NAMALWA (cell line): ENCODE measurements at regions not wholly inside any gene's neighbourhood (a gene's known extent, or its start where the extent isn't known, plus 50 kb on each side); places are given as distances from the start of the nearest gene placed in this dataset.
"Not testable (repeated sequence)": the region's sequence is repeated elsewhere in the genome, so short reads cannot be mapped to it uniquely, and the experiment has no call there.

Source experiments
- DNase-seq: peaks from one replicate; pipeline ENCODE4 v3.0.0-alpha.2; 2015; ENCODE audit warnings: low spot score

DNA sequence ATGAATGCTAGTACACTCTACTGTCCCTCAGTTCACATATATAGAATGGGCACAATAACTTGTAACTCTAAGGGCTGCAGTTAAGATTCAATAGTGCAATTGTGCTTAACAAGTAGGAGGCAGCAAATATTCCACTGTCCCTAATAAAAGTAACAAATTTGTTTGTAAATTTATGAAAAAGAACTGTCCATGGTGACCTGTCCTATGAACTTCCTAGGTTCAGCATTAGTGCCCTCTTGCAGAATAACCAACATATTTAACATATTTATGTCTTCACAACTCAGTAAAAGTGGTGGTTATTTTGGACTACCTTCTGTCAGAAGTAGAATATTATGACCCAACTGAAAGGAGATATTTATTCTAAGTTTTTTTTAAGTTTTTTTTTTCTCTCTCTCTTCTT is 327.8 kb downstream of the CENPW start:
- no peak for DNase-seq

DNA sequence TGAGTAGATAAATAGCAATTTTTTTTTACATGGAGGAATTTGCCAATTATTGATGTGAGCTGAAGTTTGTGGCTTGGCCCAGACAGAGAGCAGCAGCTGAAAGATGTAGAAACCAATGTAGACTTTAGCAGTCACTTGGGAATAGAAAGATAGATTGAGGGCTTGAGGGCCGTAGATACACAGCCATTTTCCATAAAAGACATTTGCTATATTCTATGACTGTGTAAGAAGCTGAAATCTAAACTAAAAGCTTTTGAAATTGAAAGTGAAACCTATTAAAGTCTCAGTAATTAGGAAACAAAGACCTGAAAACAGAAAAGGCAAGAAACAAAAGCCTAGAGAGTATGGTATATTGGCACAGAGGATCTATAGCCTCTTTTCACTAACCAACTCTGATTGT is 332.7 kb downstream of the CENPW start:
- DNase-seq, result no peak

DNA sequence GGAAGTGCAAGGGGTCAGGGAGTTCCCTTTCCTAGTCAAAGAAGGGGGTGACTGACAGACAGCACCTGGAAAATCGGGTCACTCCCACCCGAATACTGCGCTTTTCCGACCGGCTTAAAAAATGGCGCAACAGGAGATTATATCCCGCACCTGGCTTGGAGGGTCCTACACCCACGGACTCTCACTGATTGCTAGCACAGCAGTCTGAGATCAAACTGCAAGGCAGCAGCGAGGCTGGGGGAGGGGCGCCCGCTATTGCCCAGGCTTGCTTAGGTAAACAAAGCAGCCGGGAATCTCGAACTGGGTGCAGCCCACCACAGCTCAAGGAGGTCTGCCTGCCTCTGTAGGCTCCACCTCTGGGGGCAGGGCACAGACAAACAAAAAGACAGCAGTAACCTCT is 333.8 kb downstream of the CENPW start:
- DNase-seq, result not testable (repeated sequence)

DNA sequence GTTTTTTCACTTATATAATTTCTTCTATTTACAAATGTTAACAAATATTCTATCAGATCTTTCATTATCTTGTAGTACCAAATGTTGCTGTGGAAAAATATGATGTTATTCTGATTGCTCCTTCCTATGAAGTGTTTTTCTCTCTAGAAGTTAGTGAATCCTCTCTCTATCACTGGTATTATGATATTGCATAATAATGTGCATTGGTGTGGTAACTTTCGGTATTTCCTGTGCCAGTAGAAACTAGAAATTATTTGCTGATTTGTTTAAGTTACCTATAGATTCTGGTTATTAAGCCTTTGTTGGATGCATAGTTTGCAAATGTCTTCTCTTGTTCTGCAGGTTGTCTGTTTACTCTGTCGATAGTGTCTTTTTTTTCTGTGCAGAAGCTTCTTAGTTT is 342.5 kb downstream of the CENPW start:
- DNase-seq, result no peak

DNA sequence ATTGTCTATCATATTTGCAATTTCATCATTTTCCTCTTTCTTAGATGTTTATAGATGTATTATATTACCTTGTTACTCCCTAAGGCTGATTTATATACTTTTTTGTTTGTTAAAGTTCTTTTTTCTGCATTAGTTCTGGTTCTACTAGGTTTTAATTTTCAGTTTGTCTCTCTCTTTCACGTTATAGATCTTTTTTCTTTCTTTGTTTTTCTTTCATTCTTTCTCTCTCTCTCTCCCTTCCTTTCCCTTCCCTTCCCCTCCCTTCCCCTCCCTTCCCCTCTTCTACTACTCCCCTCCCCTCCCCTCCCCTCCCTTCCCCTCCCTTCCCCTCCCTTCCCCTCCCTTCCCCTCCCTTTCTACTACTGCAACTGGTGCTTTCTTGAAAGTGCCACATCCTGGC is 345.3 kb downstream of the CENPW start:
- no peak for DNase-seq

DNA sequence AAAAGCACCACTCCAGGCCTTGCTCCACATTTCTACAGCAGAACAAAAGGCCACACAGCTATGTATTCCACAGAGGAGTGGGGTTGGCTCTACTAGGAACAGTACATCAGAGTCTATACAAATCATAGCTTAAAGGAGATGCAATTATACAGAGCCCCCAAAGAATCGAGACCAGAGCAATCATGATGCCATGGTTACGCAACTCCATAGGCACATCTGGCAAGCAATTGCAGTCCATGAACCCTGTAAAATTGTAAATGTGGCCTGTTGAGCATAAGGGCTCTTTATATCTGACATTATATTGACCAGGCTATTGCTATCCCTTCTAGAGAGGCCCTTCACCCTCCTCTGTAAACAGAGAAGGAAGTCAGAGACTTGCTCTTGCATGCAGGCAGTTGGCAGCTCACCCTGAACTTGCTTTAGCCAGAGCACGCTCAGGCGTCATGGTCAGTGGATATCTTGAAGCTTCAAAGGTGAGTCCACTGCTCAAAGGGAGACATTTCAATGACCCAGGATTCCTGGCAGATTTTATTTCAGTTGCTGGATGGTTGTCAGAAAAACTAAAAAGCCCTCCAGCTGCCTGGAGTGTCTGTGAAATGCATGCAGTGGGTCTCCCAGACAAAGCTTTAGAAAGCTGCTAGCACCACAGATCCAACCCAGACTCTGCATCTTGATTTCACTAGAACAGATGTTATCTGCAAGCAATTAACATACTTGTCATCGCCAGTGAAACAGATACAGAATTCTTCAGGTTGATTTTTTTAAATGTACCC is 357.2 kb downstream of the CENPW start:
- no peak for DNase-seq

DNA sequence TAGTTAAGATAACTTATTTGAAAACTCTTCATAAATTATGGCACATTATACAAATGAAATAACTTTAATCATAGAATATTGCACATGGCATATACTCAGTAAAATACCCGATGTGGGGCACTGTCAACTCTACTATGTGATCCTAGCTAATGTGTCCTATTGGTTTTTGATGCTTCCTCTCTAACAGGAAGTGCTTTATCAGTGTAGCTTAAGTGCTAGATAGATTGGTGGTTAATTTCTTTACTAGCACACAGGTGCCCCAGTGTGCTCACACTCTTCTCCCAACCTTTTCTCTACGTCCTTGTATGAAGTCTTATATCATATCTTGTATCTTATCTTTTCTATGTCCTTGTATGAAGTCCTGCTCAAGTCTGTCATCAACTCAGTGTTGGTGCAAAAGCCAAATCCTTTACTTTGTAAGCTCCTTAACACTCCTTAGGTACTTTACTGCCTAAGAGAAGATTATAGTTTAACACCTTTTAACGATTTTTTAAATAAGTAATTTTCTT is 358.9 kb downstream of the CENPW start:
- DNase-seq, result no peak

DNA sequence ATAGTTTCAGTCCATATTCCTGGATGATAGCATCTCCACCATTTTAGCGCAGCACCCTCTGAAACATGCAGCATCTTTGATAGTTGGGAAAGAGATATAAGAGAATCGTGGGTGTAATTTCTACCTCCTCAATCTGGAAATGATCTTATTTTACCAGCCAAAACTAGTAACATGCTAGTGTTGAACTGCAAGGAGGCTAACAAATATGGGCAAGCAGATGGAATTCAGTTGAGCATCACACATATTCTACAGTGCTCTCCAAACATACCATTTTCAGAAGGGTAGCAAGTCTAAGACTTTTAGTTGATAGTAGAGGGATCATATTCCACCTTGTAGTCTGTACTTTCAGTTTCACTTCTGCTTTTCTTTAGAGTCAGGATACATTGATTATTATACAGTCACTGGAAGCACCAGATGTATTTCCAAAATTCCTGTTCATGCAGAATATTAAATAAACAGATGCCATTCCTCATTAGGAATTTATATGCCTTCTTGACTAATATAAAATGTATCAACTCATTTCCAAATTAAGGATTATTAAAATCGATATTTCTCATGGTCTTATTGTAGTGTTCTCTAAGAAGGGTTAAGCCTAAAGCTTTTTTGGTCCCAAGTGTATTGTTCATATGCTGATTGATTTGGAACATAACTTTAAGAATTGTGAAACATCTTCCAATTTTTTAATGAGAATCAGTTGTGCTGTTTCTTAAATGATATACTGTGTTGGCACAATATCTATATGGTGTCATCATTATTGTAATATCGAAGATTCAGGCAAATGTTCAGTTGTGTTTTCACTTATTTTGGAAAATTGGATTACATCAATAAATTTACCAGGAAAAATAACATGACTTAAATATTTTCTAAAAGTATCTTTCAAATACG is 362.0 kb downstream of the CENPW start:
- peak; percentile 24 for DNase-seq

DNA sequence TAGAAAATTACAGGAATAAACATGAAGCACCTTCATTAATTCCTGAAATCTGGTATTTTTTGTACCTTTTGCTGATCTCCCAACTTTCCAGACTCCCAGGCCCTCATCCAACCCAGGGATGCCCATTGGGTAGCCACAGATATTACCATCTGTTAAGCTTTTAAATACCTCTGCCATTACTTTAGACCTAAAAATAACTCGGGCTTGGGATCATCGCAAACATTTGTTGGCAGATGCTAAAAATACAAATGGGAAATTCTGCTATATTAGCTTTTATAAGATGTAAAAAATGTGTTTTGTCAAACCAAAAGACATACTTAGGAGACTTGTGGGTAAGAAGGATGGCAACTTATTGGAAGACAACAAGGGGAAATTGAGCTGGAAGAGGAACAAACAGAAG is 376.1 kb downstream of the CENPW start:
- DNase-seq, result no peak

DNA sequence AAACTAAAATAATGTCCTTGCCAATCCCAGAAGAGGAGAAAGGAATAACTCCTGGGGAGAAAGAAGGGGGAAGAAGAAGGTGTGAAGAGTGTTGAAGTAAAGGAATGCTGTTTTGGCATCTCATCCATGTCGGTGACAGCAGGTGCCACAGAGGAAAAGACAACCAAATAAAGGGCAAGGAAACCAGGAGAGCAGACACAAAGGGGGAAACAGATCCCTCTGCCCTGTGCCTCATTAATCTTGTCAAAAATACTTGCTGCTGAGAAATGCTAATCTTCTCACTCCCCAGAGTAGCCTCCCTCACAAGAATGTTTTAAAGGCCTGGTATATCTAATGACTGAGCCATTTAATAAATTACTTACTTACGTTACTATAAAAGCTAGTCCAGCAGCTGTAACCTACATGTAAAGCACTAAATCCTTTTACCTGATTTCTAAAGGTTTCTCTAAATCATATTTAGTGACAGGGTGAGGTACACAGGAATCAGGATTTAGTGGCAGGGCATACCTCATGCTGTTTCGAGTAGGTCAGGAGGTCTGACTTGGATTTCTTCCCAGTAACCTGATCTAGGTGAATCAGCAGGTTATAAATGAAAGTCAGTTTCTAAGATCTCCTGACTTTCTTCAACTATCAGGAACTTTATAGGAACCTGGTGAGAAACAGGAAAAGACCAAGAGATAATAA is 377.1 kb downstream of the CENPW start:
- DNase-seq, result no peak

DNA sequence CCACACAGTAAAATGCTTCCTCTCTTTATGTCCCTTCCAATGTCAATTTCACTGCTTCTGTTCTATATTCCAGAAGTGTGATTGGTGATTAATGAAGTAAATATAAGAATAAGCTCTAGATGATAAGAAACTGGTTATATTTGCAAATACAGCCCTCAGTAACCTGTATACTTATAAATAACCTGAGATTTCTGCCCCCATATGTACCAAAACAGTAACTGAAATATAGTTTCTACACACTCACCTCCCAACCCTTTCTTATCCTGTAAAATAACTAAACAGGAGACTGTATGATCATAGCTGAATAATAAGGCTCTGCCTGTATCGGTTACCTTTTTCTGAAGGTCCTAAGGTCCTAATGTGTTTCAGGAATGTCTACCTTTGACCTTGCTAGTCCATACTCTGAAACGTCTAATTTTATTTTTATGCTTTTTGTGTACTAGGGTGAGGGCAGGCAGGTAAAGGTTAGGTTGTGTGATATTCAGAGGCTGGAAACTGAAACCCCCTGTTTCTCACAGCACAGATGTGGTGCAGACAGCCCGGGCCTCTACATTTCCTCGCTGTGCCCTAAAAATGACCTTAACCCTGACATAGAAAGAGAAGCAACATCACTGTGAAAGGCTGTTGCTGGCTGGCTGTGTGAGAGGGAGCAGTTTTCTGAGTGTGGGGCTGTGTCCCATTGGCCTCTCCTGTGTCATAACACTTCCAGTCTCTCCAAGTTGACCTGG is 378.8 kb downstream of the CENPW start:
- no peak for DNase-seq

DNA sequence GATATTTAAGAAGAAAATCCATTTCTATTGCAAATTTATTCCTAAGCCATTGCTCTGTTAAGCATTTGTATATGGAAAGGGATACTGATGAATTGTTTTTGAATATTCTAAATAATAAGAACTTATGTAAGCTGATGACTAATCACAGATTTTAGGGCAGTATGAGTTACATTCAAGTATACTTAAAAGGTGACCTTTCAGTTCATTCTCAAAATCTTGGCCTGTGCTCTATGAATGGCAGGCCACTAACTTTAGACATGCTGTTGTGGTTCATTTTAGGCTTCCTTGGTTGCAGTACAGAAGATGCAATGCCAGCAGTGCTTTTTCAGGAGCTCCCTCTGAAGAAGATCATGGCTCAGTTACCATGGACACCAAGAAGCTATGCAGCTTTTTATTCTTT is 380.4 kb downstream of the CENPW start:
- DNase-seq, result no peak

DNA sequence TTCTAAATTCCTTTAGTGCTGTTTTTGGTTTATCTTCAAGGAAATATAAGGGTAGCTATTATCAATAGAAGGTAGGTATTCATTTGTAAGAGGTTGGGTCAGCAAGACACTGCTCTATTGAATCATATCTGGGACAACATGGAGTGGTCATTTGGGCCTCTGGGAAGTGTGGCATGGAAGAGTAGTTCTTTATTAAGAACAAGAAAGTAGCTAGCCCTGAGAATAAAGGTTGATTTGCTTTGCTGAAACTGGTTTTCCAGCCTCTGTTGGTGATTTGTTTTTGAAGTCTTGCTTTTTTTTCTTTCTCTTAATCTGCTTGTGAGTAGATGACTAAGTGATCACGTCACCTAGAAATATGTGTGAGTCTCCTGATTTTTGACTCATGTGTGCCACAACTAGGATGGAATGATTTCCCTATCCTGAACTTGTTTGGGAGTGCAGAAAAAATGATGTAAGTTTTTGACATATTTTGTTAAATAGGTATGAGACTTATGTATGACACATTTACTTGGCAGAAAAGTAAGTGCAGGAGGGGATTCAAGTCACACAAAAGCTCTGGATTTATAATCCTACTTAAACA is 381.8 kb downstream of the CENPW start:
- DNase-seq, result no peak

DNA sequence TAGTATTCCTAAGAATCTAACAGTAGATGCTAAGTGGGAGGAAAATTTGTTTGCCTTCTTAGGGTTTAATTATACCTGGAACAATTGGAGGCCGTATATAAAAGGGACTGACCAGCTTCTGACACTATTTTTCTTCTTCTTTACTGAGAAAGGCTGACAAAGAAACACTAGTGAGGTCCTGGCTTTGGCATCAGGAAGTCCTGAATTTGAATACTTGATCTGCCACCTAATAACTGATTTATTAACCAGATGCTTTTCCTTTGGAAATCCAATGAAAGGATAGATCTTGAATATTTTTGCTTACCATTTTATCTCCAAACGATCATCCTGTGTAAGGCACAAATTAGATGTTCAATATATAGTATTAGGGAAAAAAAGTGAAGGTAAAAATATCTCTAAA is 382.5 kb downstream of the CENPW start:
- DNase-seq, result no peak

DNA sequence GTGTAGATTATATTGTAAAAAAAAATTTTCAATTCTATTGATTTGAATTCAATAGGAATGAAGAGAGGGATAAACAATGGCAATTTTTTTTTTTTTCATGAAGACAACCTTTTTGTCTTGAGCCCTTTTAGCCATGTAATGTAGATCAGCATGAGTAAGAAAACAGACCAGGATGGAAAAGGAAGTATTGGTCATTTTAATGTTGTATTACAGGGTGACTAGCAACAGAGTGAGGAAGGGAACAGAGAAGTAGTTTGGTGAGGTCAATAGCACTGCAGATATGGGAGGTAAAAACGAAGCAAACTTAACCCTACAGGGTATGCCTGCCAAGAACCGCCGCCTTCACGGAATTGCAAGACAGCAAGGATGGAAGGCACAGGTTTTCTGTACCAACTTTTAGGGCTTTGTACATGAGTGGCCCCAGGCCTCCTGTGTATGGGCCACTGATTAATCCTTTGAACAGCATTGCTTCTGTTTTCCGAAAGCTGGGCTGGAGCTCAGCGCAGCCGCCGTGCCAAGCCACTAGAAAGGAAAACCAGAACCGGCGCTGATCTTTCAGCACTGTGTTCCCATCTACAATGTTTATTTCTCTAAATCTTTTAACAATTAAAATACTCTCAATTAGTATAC is 383.7 kb downstream of the CENPW start:
- no peak for DNase-seq

DNA sequence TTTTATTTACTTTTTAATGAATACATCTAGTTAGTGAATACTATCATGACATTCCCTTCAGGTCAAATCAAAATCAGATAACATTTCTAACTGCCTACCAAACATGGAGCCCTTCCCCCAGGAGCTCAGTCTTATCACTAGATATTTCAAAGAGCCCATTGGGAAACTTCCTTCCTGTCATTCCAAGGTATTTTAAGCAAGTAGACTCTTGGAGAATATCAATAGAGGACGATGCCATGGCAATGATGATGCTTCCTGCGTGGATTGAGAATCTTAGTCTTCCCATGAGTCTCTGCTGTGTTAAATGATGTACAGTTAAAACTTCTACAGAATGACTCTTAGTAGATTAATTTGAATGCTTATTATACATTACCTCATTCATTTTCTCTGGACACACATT is 384.9 kb downstream of the CENPW start:
- DNase-seq, result no peak

DNA sequence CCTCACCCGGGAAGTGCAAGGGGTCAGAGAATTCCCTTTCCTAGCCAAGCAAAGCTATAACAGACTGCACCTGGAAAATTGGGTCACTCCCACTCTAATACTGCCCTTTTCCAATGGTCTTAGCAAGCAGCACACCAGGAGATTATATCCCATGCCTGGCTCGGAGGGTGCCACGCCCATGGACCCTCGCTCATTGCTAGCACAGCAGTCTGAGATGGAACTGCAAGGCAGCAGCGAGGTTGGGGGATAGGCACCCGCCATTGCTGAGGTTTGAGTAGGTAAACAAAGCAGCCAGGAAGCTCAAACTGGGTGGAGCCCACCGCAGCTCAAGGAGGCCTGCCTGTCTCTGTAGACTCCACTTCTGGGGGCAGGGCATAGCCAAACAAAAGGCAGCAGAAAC is 386.5 kb downstream of the CENPW start:
- DNase-seq, result not testable (repeated sequence)

DNA sequence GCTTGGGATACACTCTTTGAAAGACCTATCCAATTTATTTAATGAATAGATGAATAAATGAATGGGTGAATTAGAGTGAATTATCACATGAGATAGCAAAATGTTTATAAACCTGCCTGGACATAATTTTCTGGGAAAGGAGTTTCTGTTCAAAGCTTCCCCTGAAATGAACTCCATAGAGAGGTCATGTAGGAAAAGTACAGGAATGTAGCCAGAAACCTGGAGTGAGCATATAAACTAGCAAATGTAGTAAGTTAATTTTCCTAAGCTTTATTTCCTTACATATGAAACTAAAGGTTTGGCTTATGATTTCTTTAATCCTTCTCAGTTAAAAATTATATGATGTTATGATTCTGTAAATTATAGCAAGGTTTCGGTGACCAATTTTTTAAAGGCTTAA is 380.3 kb upstream of the RSPO3 start:
- no peak for DNase-seq

DNA sequence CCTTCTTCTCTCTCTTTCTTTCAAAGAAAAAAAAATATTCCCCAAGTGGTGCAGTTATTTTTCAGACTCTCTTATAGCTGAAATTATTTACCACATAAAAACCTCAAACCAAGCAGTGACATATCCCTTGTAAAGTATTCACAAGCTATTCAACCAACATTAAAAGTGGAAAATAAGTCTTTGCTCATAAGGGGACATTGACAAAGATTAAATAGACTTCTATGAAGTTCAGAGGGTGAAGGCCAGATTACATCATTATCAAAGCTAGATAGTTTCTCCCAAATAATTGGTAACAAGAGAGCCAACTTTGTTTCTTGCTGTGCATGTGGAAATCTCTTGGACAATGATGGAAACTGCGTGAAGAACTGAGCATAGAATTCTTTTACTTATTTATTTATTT is 379.8 kb upstream of the RSPO3 start:
- no peak for DNase-seq

DNA sequence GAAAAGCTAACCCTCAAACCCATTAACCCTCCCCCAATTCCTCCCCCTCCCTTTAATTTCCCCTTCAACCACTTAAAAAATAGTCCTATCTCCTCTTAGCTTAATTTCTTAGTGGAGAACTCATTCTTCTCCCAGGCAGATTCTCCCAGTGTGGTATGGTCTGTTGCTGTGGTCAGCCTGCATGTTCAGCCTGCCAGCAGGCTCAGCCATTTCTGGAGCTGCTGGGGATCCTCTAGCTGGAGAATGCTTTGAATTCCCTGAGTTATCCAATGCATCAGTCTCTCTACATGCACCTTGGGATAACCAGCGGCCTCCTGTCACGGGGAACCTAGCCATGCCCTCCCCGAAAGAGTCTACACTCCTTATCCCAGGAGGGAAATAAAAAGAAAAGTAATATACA is 375.4 kb upstream of the RSPO3 start:
- no peak for DNase-seq
